Motor neuron (in vitro differentiated cells): ENCODE measurements at regions not wholly inside any gene's neighbourhood (a gene's known extent, or its start where the extent isn't known, plus 50 kb on each side); places are given as distances from the start of the nearest gene placed in this dataset.

Experiments
- ATAC-seq, 8 experiments: fragments of 200-7000 bp; cut with Tn5 transposase; replicated peaks in 6 of 8; 2 replicates each; pipeline ENCODE4 v1.8.0; 2021; ENCODE audit warnings: mild to moderate bottlenecking in 8 of 8, moderate library complexity in 8 of 8
- H3K27ac ChIP-seq, 2 donors: fragments of 250-450 bp; sonication (Bioruptor Pico); 2 replicates each; pipeline ENCODE4 v1.9.0; 2021; ENCODE audit warnings: antibody characterized with exemption in 2 of 2, mild to moderate bottlenecking in 2 of 2, moderate library complexity in 1 of 2
- H3K4me1 ChIP-seq, 2 donors: fragments of 250-450 bp; sonication (Bioruptor Pico); replicated peaks in 1 of 2; 2 replicates each; pipeline ENCODE4 v1.6.1; 2021; ENCODE audit warnings: antibody characterized with exemption in 2 of 2, mild to moderate bottlenecking in 2 of 2, moderate library complexity in 1 of 2
- H3K4me3 ChIP-seq, 5 donors: fragments of 250-450 bp; sonication (Bioruptor Pico); 2 replicates each; pipeline ENCODE4 v1.9.0; 2021; ENCODE audit warnings: antibody characterized with exemption in 5 of 5, mild to moderate bottlenecking in 5 of 5, moderate library complexity in 4 of 5
- WGBS, 10 experiments: fragments of 450-650 bp; shearing (Covaris generic); methylation state at CpG; one replicate each; pipeline ENCODE4 v1.0.0; 2022; 5-methylcytosine and 5-hydroxymethylcytosine counted together
- in situ Hi-C, 9 experiments: fragments of 400-800 bp; cut with MboI; loops; one replicate each; pipeline ENCODE4 v1.15.0; 2021; ENCODE audit warnings: low sequenced_read_pairs in 9 of 9, low pct_unique_long_range_greater_than_20kb in 2 of 9; ENCODE audit not compliant: unreplicated experiment in 9 of 9

- H3K27ac ChIP-seq, result no peak overlapping the region
- in situ Hi-C loops, result no loop called here
- no peaks in the 10 kb centered on the region for H3K4me1 ChIP-seq
- WGBS, 10 experiments, result 0 to 100% (median 76%) methylated on average over 1 to 5 of the region's 5 CpGs
- no peak overlapping the region for H3K4me3 ChIP-seq
- ATAC-seq, result no peak
Observed at GRCh38 chr11:113603277-113604059, 102.6 kb downstream of the TMPRSS5 start.

- H3K4me1 ChIP-seq, result no peaks in the 10 kb centered on the region
- 14 to 100% (median 71%) methylated on average over 1 to 2 of the region's 2 CpGs; no CpG with 5 or more reads in 2 of the 10 experiments for WGBS, 10 experiments
- no peak overlapping the region for H3K4me3 ChIP-seq
- no peak for ATAC-seq
- no peak overlapping the region for H3K27ac ChIP-seq
- in situ Hi-C loops, result no loop called here
Observed at GRCh38 chr11:113602483-113602882, 103.6 kb downstream of the TMPRSS5 start.

GRCh38 chr11:113596658-113597057 lies 109.5 kb downstream of the TMPRSS5 start:
- H3K4me3 ChIP-seq, result no peak overlapping the region
- no peak for ATAC-seq
- no peaks in the 10 kb centered on the region for H3K4me1 ChIP-seq
- H3K27ac ChIP-seq, result no peak overlapping the region
- in situ Hi-C loops, result no loop called here
- 63 to 100% (median 77%) methylated on average over 1 to 5 of the region's 5 CpGs; no CpG with 5 or more reads in 3 of the 10 experiments for WGBS, 10 experiments

GRCh38 chr11:113595810-113596594 lies 110.1 kb downstream of the TMPRSS5 start:
- in situ Hi-C loops, result no loop called here
- H3K27ac ChIP-seq, result no peak overlapping the region
- WGBS, 10 experiments, result 33 to 90% (median 66%) methylated on average over 1 to 3 of the region's 3 CpGs
- ATAC-seq, result no peak
- no peaks in the 10 kb centered on the region for H3K4me1 ChIP-seq
- H3K4me3 ChIP-seq, result no peak overlapping the region

- in situ Hi-C loops, result no loop called here
- ATAC-seq, result no peak
- H3K4me3 ChIP-seq, result no peak overlapping the region
- WGBS, 10 experiments, result 0 to 86% (median 54%) methylated on average over 1 to 6 of the region's 6 CpGs; no CpG with 5 or more reads in 2 of the 10 experiments
- H3K27ac ChIP-seq, result no peak overlapping the region
- H3K4me1 ChIP-seq, result no peaks in the 10 kb centered on the region
Observed at GRCh38 chr11:113593698-113594308, 112.3 kb downstream of the TMPRSS5 start.

- peak in 2 of 8 experiments; percentile 21 to 33 for ATAC-seq
Observed at GRCh38 chr11:113591117-113591516, 115.0 kb downstream of the TMPRSS5 start.

GRCh38 chr11:113587308-113587739 lies 112.1 kb upstream of the DRD2 start:
- peak in 2 of 8 experiments; percentile 24 to 67 for ATAC-seq
- WGBS, 10 experiments, result 0 to 90% (median 80%) methylated on average over 1 to 4 of the region's 4 CpGs; no CpG with 5 or more reads in 1 of the 10 experiments
- Histone ChIP-seq H3K4me3 (no peak overlapping the region), H3K4me1 (no peaks in the 10 kb centered on the region), H3K27ac (no peak overlapping the region)
- in situ Hi-C loops, result no loop called here

More at GRCh38 chr11:113591117-113591516, 115.0 kb downstream of the TMPRSS5 start:
- WGBS, 10 experiments, result 40 to 80% (median 44%) methylated on average over 1 to 3 of the region's 3 CpGs; no CpG with 5 or more reads in 7 of the 10 experiments
- Histone ChIP-seq H3K4me1 (no peaks in the 10 kb centered on the region), H3K27ac (no peak overlapping the region), H3K4me3 (no peak overlapping the region)
- in situ Hi-C loops, result no loop called here

- H3K4me1 ChIP-seq, result no peaks in the 10 kb centered on the region
- no peak overlapping the region for H3K27ac ChIP-seq
- no peak overlapping the region for H3K4me3 ChIP-seq
- WGBS, 10 experiments, result 89 to 100% (median 100%) methylated on average over 2 to 6 of the region's 6 CpGs; no CpG with 5 or more reads in 3 of the 10 experiments
- ATAC-seq, result no peak
- in situ Hi-C loops, result no loop called here
Observed at GRCh38 chr11:113584371-113584770, 109.2 kb upstream of the DRD2 start.

GRCh38 chr11:113581713-113582112 lies 106.5 kb upstream of the DRD2 start:
- in situ Hi-C loops, result no loop called here
- Histone ChIP-seq H3K4me1 (peaks cover 4 to 6% of the 10 kb centered on the region in 2 donors), H3K4me3 (no peak overlapping the region), H3K27ac (no peak overlapping the region)
- peak in 1 of 8 experiments; percentile 59 for ATAC-seq
- 15 to 100% (median 100%) methylated on average over 1 to 3 of the region's 3 CpGs; no CpG with 5 or more reads in 5 of the 10 experiments for WGBS, 10 experiments

GRCh38 chr11:113579292-113579940 lies 104.2 kb upstream of the DRD2 start:
- 20 to 100% (median 44%) methylated on average over 1 to 4 of the region's 11 CpGs; no CpG with 5 or more reads in 4 of the 10 experiments for WGBS, 10 experiments
- Histone ChIP-seq H3K4me1 (peaks cover 6 to 9% of the 10 kb centered on the region in 2 donors), H3K27ac (no peak overlapping the region), H3K4me3 (no peak overlapping the region)
- in situ Hi-C loops, result no loop called here
- ATAC-seq, result peak in 3 of 8 experiments; percentile 24 to 30 (median 26)

- H3K27ac ChIP-seq, result no peak overlapping the region
- H3K4me3 ChIP-seq, result no peak overlapping the region
- H3K4me1 ChIP-seq, result peaks cover 8 to 10% of the 10 kb centered on the region in 2 donors
- no peak for ATAC-seq
- 8 to 73% (median 50%) methylated on average over 1 to 3 of the region's 5 CpGs; no CpG with 5 or more reads in 5 of the 10 experiments for WGBS, 10 experiments
- in situ Hi-C loops, result no loop called here
Observed at GRCh38 chr11:113578715-113579250, 103.6 kb upstream of the DRD2 start.

- no peak overlapping the region for H3K27ac ChIP-seq
- WGBS, 10 experiments, result 20% methylated on average over 1 of the region's 1 CpG; no CpG with 5 or more reads in 9 of the 10 experiments
- no peak overlapping the region for H3K4me3 ChIP-seq
- peak in 1 of 8 experiments; percentile 16 for ATAC-seq
- H3K4me1 ChIP-seq, result peaks cover 13 to 15% of the 10 kb centered on the region in 2 donors
- in situ Hi-C loops, result no loop called here
Observed at GRCh38 chr11:113578033-113578380, 102.8 kb upstream of the DRD2 start.
